OCI-LY7 (cell line): ENCODE measurements at regions not wholly inside any gene's neighbourhood (a gene's known extent, or its start where the extent isn't known, plus 50 kb on each side); places are given as distances from the start of the nearest gene placed in this dataset.

Source experiments
- BruUV-seq: library from RNA; stranded (reverse); fragments of 400-500 nt; replicated peaks from 2 replicates; lab custom pipeline; 2021; lab: Mats Ljungman, UMichigan
- CTCF ChIA-PET: fragments of 300-600 bp; sonication (Branson Sonifier 250); formaldehyde crosslinking; loops from one replicate; lab custom pipeline; 2022; ENCODE audit warnings: antibody characterized with exemption; ENCODE audit not compliant: unreplicated experiment; lab: Charles Lee
- POLR2A ChIA-PET: fragments of 300-600 bp; sonication (Branson Sonifier 250); formaldehyde crosslinking; loops from one replicate; lab custom pipeline; 2022; ENCODE audit warnings: antibody characterized with exemption; lab: Charles Lee
- DNase-seq: peaks from one replicate; pipeline ENCODE4 v3.0.0-alpha.2; 2015; ENCODE audit warnings: low spot score
- H2AFZ ChIP-seq: fragments of 200-600 bp; sonication (generic), shearing (Covaris generic); 2 replicates; pipeline ENCODE4 v1.6.1; 2014; ENCODE audit warnings: mild to moderate bottlenecking, antibody characterized with exemption, low read length, moderate library complexity
- H3K27ac ChIP-seq: fragments of 200-600 bp; sonication (generic); 2 replicates; pipeline ENCODE4 v1.5.1; 2014; ENCODE audit warnings: mixed run types, low read depth, mild to moderate bottlenecking, moderate library complexity, low read length, inconsistent platforms; ENCODE audit not compliant: poor library complexity, severe bottlenecking
- H3K36me3 ChIP-seq: fragments of 200-600 bp; sonication (generic); 2 replicates; pipeline ENCODE4 v1.6.1; 2014; ENCODE audit warnings: mild to moderate bottlenecking, antibody characterized with exemption, low read length, moderate library complexity, mixed read lengths; ENCODE audit not compliant: insufficient read depth
- H3K4me1 ChIP-seq: fragments of 200-600 bp; sonication (generic); 2 replicates; pipeline ENCODE4 v1.5.1; 2014; ENCODE audit warnings: mild to moderate bottlenecking, low read length; ENCODE audit not compliant: insufficient read depth, poor library complexity, severe bottlenecking
- H3K4me2 ChIP-seq: fragments of 200-600 bp; sonication (generic); 2 replicates; pipeline ENCODE4 v1.6.1; 2014; ENCODE audit warnings: mild to moderate bottlenecking, low read length
- H3K4me3 ChIP-seq: fragments of 200-600 bp; sonication (generic); 2 replicates; pipeline ENCODE4 v1.5.1; 2014; ENCODE audit warnings: mild to moderate bottlenecking, low read depth, low read length; ENCODE audit not compliant: poor library complexity, severe bottlenecking
- H3K79me2 ChIP-seq: fragments of 200-600 bp; sonication (generic); 2 replicates; pipeline ENCODE4 v1.6.1; 2016; ENCODE audit warnings: low read depth, mild to moderate bottlenecking, low read length, moderate library complexity, mixed read lengths; ENCODE audit not compliant: insufficient read depth
- H3K9me2 ChIP-seq: fragments of 200-600 bp; sonication (generic); 2 replicates; pipeline ENCODE4 v1.6.1; 2016; ENCODE audit warnings: mild to moderate bottlenecking, low read length, mixed read lengths; ENCODE audit not compliant: insufficient read depth
- H3K9me3 ChIP-seq: fragments of 200-600 bp; sonication (generic); 2 replicates; pipeline ENCODE4 v1.6.1; 2014; ENCODE audit warnings: mild to moderate bottlenecking, mixed run types, low read length, mixed read lengths
- H4K20me1 ChIP-seq: fragments of 200-600 bp; sonication (generic); 2 replicates; pipeline ENCODE4 v1.6.1; 2014; ENCODE audit warnings: mild to moderate bottlenecking, antibody characterized with exemption, low read length, moderate library complexity, mixed read lengths; ENCODE audit not compliant: insufficient read depth
- CTCF ChIP-seq: fragments of 200-600 bp; sonication (generic); conservative IDR thresholded peaks from 2 replicates; pipeline ENCODE4 v1.5.1; 2014; ENCODE audit warnings: mild to moderate bottlenecking, antibody characterized with exemption, low read length, moderate library complexity, mixed read lengths
- EZH2phosphoT487 ChIP-seq: fragments of 200-600 bp; sonication (generic); IDR thresholded peaks from 2 replicates; pipeline ENCODE4 v1.6.1; 2018; ENCODE audit warnings: low read depth, borderline replicate concordance, mild to moderate bottlenecking, mixed run types, antibody characterized with exemption, low read length, moderate library complexity, mixed read lengths
- intact Hi-C: fragments of 100-400 bp; cut with micrococcal nuclease; formaldehyde crosslinking; loops from one replicate; pipeline ENCODE4 v1.10.0; 2022; ENCODE audit not compliant: unreplicated experiment

- Histone ChIP-seq H3K4me1 (no peaks in the 10 kb centered on the region), H2AFZ (no peak overlapping the region), H3K27ac (no peak overlapping the region), H3K9me2 (no peaks in the 10 kb centered on the region), H3K36me3 (no peaks in the 10 kb centered on the region), H3K4me2 (no peak overlapping the region), H3K4me3 (no peak overlapping the region), H3K79me2 (no peaks in the 10 kb centered on the region), H3K9me3 (no peaks in the 10 kb centered on the region), H4K20me1 (no peaks in the 10 kb centered on the region)
- no peak for DNase-seq
- TF ChIP-seq CTCF, result no peak
- no peak for TF ChIP-seq EZH2phosphoT487
- ChIA-PET CTCF (no interaction called here), POLR2A (interaction anchor here (0.6 kb wide), 1 partner anchor 1008 kb away, joined by 4 read pairs; no protein-coding TSS in a partner anchor)
- BruUV-seq, result no TSS peak
- intact Hi-C loops, result no loop called here
These were observed 1049.0 kb upstream of the NR2F2 start for GRCh38 chr15:95281470-95281869.

- Histone ChIP-seq H3K27ac (no peak overlapping the region), H3K9me2 (no peaks in the 10 kb centered on the region), H3K9me3 (no peaks in the 10 kb centered on the region), H3K4me1 (no peaks in the 10 kb centered on the region), H3K79me2 (no peaks in the 10 kb centered on the region), H3K4me2 (no peak overlapping the region), H3K4me3 (no peak overlapping the region), H3K36me3 (no peaks in the 10 kb centered on the region), H2AFZ (no peak overlapping the region), H4K20me1 (no peaks in the 10 kb centered on the region)
- CTCF ChIA-PET, result no interaction called here
- BruUV-seq, result no TSS peak
- POLR2A ChIA-PET, result interaction anchor here (0.5 to 0.6 kb wide), 2 partner anchors 933 to 951 kb away, joined by 3 to 4 read pairs; no protein-coding TSS in a partner anchor
- DNase-seq, result no peak
- intact Hi-C loops, result no loop called here
- TF ChIP-seq EZH2phosphoT487 (no peak), CTCF (no peak)
These were observed 1046.0 kb upstream of the NR2F2 start for GRCh38 chr15:95284492-95284891.

GRCh38 chr15:95284933-95285421, 1045.5 kb upstream of the NR2F2 start:
- TF ChIP-seq CTCF (no peak), EZH2phosphoT487 (no peak)
- intact Hi-C loops, result no loop called here
- H2AFZ ChIP-seq, result no peak overlapping the region
- H3K4me3 ChIP-seq, result no peak overlapping the region
- no peak overlapping the region for H3K27ac ChIP-seq
- CTCF ChIA-PET, result no interaction called here
- no peaks in the 10 kb centered on the region for H3K9me3 ChIP-seq
- H3K4me1 ChIP-seq, result no peaks in the 10 kb centered on the region
- no TSS peak for BruUV-seq
- H3K9me2 ChIP-seq, result no peaks in the 10 kb centered on the region
- no peak for DNase-seq
- POLR2A ChIA-PET, result interaction anchor here (0.6 kb wide), 1 partner anchor 951 kb away, joined by 4 read pairs; no protein-coding TSS in a partner anchor
- no peaks in the 10 kb centered on the region for H3K36me3 ChIP-seq
- H3K4me2 ChIP-seq, result no peak overlapping the region
- H3K79me2 ChIP-seq, result no peaks in the 10 kb centered on the region
- no peaks in the 10 kb centered on the region for H4K20me1 ChIP-seq
